Testis (tissue), 2 donors: ENCODE measurements at regions not wholly inside any gene's neighbourhood (a gene's known extent, or its start where the extent isn't known, plus 50 kb on each side); places are given as distances from the start of the nearest gene placed in this dataset.

Source experiments
- CTCF ChIP-seq, 3 experiments: fragments of 450-650 bp in 2 of 3; fragments of 200-600 bp in 1 of 3; sonication (generic) in 1 of 3; IDR thresholded peaks; one replicate each; pipeline ENCODE4 v1.5.1; 2016 to 2019; ENCODE audit warnings: antibody characterized with exemption in 3 of 3, mild to moderate bottlenecking in 2 of 3, moderate library complexity in 1 of 3
- POLR2A ChIP-seq: fragments of 450-650 bp; IDR thresholded peaks from one replicate; pipeline ENCODE4 v1.6.1; 2017; ENCODE audit warnings: antibody characterized with exemption, mild to moderate bottlenecking, moderate library complexity

GRCh38 chr2:224308272-224308911 is 93.5 kb downstream of the FAM124B start:
- TF ChIP-seq POLR2A (no peak), CTCF (IDR thresholded peaks at IDR 0.05) (no peak)
